Suprapubic skin (tissue), 4 donors: ENCODE measurements at regions not wholly inside any gene's neighbourhood (a gene's known extent, or its start where the extent isn't known, plus 50 kb on each side); places are given as distances from the start of the nearest gene placed in this dataset.
"Not testable (repeated sequence)": the region's sequence is repeated elsewhere in the genome, so short reads cannot be mapped to it uniquely, and the experiment has no call there.

Source experiments
- DNase-seq, 2 donors: peaks; one replicate each; pipeline ENCODE4 v3.0.0-alpha.2; 2019; ENCODE audit warnings: low spot score in 2 of 2
- H3K27ac ChIP-seq: fragments of 200-600 bp; sonication (generic); one replicate; pipeline ENCODE4 v1.5.1; 2019
- H3K27me3 ChIP-seq: fragments of 200-600 bp; sonication (generic); one replicate; pipeline ENCODE4 v1.5.1; 2019
- H3K36me3 ChIP-seq: fragments of 200-600 bp; sonication (generic); one replicate; pipeline ENCODE4 v1.5.1; 2019
- H3K4me1 ChIP-seq: fragments of 200-600 bp; sonication (generic); one replicate; pipeline ENCODE4 v1.5.1; 2019
- H3K4me3 ChIP-seq: fragments of 200-600 bp; sonication (generic); one replicate; pipeline ENCODE4 v1.5.1; 2019; ENCODE audit warnings: mild to moderate bottlenecking
- H3K9me3 ChIP-seq: fragments of 200-600 bp; sonication (generic); one replicate; pipeline ENCODE4 v1.5.1; 2019
- CTCF ChIP-seq, 2 donors: fragments of 200-600 bp in 1 of 2; fragments of 450-650 bp in 1 of 2; sonication (generic) in 1 of 2; IDR thresholded peaks; one replicate each; pipeline ENCODE4 v1.5.1; 2016 to 2019; ENCODE audit warnings: antibody characterized with exemption in 2 of 2, mild to moderate bottlenecking in 1 of 2, moderate library complexity in 1 of 2
- EP300 ChIP-seq: sonication (generic); formaldehyde crosslinking; IDR thresholded peaks from one replicate; pipeline ENCODE4 v1.6.1; 2017; ENCODE audit warnings: antibody characterized with exemption
- POLR2A ChIP-seq, 2 donors: fragments of 450-650 bp; IDR thresholded peaks; one replicate each; pipeline ENCODE4 v1.6.1; 2017; ENCODE audit warnings: antibody characterized with exemption in 2 of 2, mild to moderate bottlenecking in 2 of 2, moderate library complexity in 2 of 2
- POLR2AphosphoS5 ChIP-seq, 3 donors: sonication (generic); formaldehyde crosslinking; IDR thresholded peaks; one replicate each; pipeline ENCODE4 v1.6.1; 2017; ENCODE audit warnings: antibody characterized with exemption in 3 of 3
- WGBS: methylation state at CpG from one replicate; pipeline ENCODE4 v1.1.5; 2018; 5-methylcytosine and 5-hydroxymethylcytosine counted together

- no peaks in the 10 kb centered on the region for H3K4me1 ChIP-seq
- DNase-seq: no peak
- WGBS: 86% methylated on average over 3 of the region's 3 CpGs
Measured at GRCh38 chr20:24851346-24852019, 97.6 kb upstream of the CST7 start.

GRCh38 chr20:24853916-24854315, 95.2 kb upstream of the CST7 start:
- no peaks in the 10 kb centered on the region for H3K27me3 ChIP-seq
- no peaks in the 10 kb centered on the region for H3K36me3 ChIP-seq
- peaks cover 7% of the 10 kb centered on the region for H3K9me3 ChIP-seq
- WGBS: 64% methylated on average over 1 of the region's 1 CpG
- no peak overlapping the region for H3K27ac ChIP-seq
- no peak overlapping the region for H3K4me3 ChIP-seq
- no peaks in the 10 kb centered on the region for H3K4me1 ChIP-seq
- DNase-seq: no peak
- TF ChIP-seq EP300 (no peak), POLR2AphosphoS5 (IDR thresholded peaks at IDR 0.05) (no peak), CTCF (IDR thresholded peaks at IDR 0.05) (no peak), POLR2A (IDR thresholded peaks at IDR 0.05) (no peak)

More at GRCh38 chr20:24851346-24852019, 97.6 kb upstream of the CST7 start:
- TF ChIP-seq POLR2AphosphoS5 (IDR thresholded peaks at IDR 0.05): no peak
- TF ChIP-seq EP300: no peak
- TF ChIP-seq POLR2A (IDR thresholded peaks at IDR 0.05): no peak
- no peak for TF ChIP-seq CTCF (IDR thresholded peaks at IDR 0.05)
- Histone ChIP-seq H3K4me3 (no peak overlapping the region), H3K27ac (no peak overlapping the region), H3K36me3 (no peaks in the 10 kb centered on the region), H3K27me3 (no peaks in the 10 kb centered on the region), H3K9me3 (peaks cover 7% of the 10 kb centered on the region)

- TF ChIP-seq POLR2AphosphoS5 (IDR thresholded peaks at IDR 0.05): no peak
- no peak for TF ChIP-seq EP300
- H3K36me3 ChIP-seq: no peaks in the 10 kb centered on the region
Measured at GRCh38 chr20:24855848-24856247, 93.2 kb upstream of the CST7 start.

GRCh38 chr20:24858500-24858899, 90.6 kb upstream of the CST7 start:
- WGBS: 92% methylated on average over 9 of the region's 9 CpGs
- not testable (repeated sequence) for H3K36me3 ChIP-seq, H3K9me3 ChIP-seq, H3K4me1 ChIP-seq, H3K4me3 ChIP-seq, H3K27ac ChIP-seq, H3K27me3 ChIP-seq, DNase-seq

More at GRCh38 chr20:24855848-24856247, 93.2 kb upstream of the CST7 start:
- no peak for DNase-seq
- no peak overlapping the region for H3K4me3 ChIP-seq
- H3K27me3 ChIP-seq: no peaks in the 10 kb centered on the region
- no peak overlapping the region for H3K27ac ChIP-seq
- 88% methylated on average over 1 of the region's 1 CpG for WGBS
- no peaks in the 10 kb centered on the region for H3K4me1 ChIP-seq
- peaks cover 7% of the 10 kb centered on the region for H3K9me3 ChIP-seq

- no peaks in the 10 kb centered on the region for H3K36me3 ChIP-seq
- no peak overlapping the region for H3K4me3 ChIP-seq
- H3K27me3 ChIP-seq: no peaks in the 10 kb centered on the region
- no peak for TF ChIP-seq EP300
- no peak for TF ChIP-seq POLR2A (IDR thresholded peaks at IDR 0.05)
- no peak for TF ChIP-seq POLR2AphosphoS5 (IDR thresholded peaks at IDR 0.05)
- TF ChIP-seq CTCF (IDR thresholded peaks at IDR 0.05): no peak
- H3K4me1 ChIP-seq: no peaks in the 10 kb centered on the region
- H3K27ac ChIP-seq: no peak overlapping the region
- DNase-seq: no peak
- peaks cover 2% of the 10 kb centered on the region for H3K9me3 ChIP-seq
- WGBS: 94% methylated on average over 8 of the region's 8 CpGs
Measured at GRCh38 chr20:24859539-24859938, 89.5 kb upstream of the CST7 start.

- H3K9me3 ChIP-seq: no peaks in the 10 kb centered on the region
- DNase-seq: no peak
- 81% methylated on average over 4 of the region's 4 CpGs for WGBS
- H3K36me3 ChIP-seq: no peaks in the 10 kb centered on the region
- H3K27ac ChIP-seq: no peak overlapping the region
- TF ChIP-seq EP300: no peak
- no peak overlapping the region for H3K4me3 ChIP-seq
- no peaks in the 10 kb centered on the region for H3K27me3 ChIP-seq
- H3K4me1 ChIP-seq: no peaks in the 10 kb centered on the region
Measured at GRCh38 chr20:24862186-24862585, 86.9 kb upstream of the CST7 start.

- H3K4me3 ChIP-seq: no peak overlapping the region
- TF ChIP-seq EP300 (no peak), CTCF (IDR thresholded peaks at IDR 0.05) (no peak), POLR2AphosphoS5 (IDR thresholded peaks at IDR 0.05) (no peak), POLR2A (IDR thresholded peaks at IDR 0.05) (no peak)
- H3K27ac ChIP-seq: no peak overlapping the region
- WGBS: 71% methylated on average over 6 of the region's 6 CpGs
- H3K36me3 ChIP-seq: no peaks in the 10 kb centered on the region
- no peak for DNase-seq
- no peaks in the 10 kb centered on the region for H3K4me1 ChIP-seq
- H3K9me3 ChIP-seq: no peaks in the 10 kb centered on the region
- H3K27me3 ChIP-seq: no peaks in the 10 kb centered on the region
Measured at GRCh38 chr20:24862606-24863005, 86.5 kb upstream of the CST7 start.
